GM12892 (cell line): ENCODE measurements at regions not wholly inside any gene's neighbourhood (a gene's known extent, or its start where the extent isn't known, plus 50 kb on each side); places are given as distances from the start of the nearest gene placed in this dataset.
"Not testable (repeated sequence)": the region's sequence is repeated elsewhere in the genome, so short reads cannot be mapped to it uniquely, and the experiment has no call there.

Experiments used
- POLR2A ChIP-seq: IDR thresholded peaks from 2 replicates; pipeline ENCODE4 v1.6.1; 2011; ENCODE audit warnings: low read depth, low read length, control low read depth
- POLR2AphosphoS5 ChIP-seq: IDR thresholded peaks from 2 replicates; pipeline ENCODE4 v1.6.1; 2011; ENCODE audit warnings: low read depth, low read length, control low read depth

GRCh38 chr11:134719940-134720690 lies 308.1 kb upstream of the B3GAT1 start:
- TF ChIP-seq POLR2A, POLR2AphosphoS5: not testable (repeated sequence)
